ENCODE measurements at regions not wholly inside any gene's neighbourhood (a gene's known extent, or its start where the extent isn't known, plus 50 kb on each side); places are given as distances from the start of the nearest gene placed in this dataset.

DNA sequence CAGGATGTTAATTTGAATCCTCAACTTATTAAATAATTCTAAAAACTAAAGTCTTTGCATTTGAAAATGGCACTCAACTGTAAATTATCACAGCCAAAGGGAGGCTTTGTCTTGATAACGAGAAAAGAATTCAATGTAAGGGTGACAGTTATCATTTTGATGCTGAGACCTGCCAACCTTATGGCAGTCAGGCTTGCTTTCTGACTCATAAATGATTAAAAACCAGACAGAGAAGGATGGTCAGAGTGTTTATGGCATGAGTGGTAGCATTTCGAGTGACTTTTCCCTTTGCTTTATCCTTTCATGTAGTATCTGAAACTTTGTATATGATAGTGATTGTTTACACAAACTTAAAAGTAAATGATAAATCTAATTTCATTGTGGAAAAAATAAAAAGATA is 53.9 kb upstream of the EPC2 start:
- H3K4me2 ChIP-seq: no peak overlapping the region
- DNase-seq: no peak
- no peak overlapping the region for H3K27ac ChIP-seq
- H3K4me3 ChIP-seq: no peak overlapping the region
- intact Hi-C loops (cut with micrococcal nuclease; ENCODE audit: unreplicated experiment): no loop called here
- no peak overlapping the region for H2AFZ ChIP-seq
- no peaks in the 10 kb centered on the region for H3K27me3 ChIP-seq (ENCODE audit: insufficient read depth, low read depth)
- CTCF ChIA-PET: interaction anchor here (0.6 kb wide), 2 partner anchors 12 to 55 kb away, joined by 4 to 6 read pairs; no protein-coding TSS in a partner anchor
- BruUV-seq (replicated peaks): no TSS peak
- no peaks in the 10 kb centered on the region for H3K4me1 ChIP-seq (replicated peaks; ENCODE audit: insufficient read depth)
- H3K79me2 ChIP-seq (ENCODE audit: low read depth): no peaks in the 10 kb centered on the region
- TF ChIP-seq EZH2 (IDR thresholded peaks at IDR 0.05; ENCODE audit: low read depth): no peak
- TF ChIP-seq, protein P1, sequence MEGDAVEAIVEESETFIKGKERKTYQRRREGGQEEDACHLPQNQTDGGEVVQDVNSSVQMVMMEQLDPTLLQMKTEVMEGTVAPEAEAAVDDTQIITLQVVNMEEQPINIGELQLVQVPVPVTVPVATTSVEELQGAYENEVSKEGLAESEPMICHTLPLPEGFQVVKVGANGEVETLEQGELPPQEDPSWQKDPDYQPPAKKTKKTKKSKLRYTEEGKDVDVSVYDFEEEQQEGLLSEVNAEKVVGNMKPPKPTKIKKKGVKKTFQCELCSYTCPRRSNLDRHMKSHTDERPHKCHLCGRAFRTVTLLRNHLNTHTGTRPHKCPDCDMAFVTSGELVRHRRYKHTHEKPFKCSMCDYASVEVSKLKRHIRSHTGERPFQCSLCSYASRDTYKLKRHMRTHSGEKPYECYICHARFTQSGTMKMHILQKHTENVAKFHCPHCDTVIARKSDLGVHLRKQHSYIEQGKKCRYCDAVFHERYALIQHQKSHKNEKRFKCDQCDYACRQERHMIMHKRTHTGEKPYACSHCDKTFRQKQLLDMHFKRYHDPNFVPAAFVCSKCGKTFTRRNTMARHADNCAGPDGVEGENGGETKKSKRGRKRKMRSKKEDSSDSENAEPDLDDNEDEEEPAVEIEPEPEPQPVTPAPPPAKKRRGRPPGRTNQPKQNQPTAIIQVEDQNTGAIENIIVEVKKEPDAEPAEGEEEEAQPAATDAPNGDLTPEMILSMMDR (conservative IDR thresholded peaks at IDR 0.05): no peak
- POLR2A ChIA-PET (ENCODE audit: unreplicated experiment): no interaction called here
- no peaks in the 10 kb centered on the region for H3K9me2 ChIP-seq (ENCODE audit: insufficient read depth)
- H3K9me3 ChIP-seq (ENCODE audit: insufficient read depth, low read depth): no peaks in the 10 kb centered on the region
- no peaks in the 10 kb centered on the region for H4K20me1 ChIP-seq (ENCODE audit: insufficient read depth)
- no peaks in the 10 kb centered on the region for H3K36me3 ChIP-seq (ENCODE audit: low read depth)
- no peaks in the 10 kb centered on the region for H3F3A ChIP-seq (ENCODE audit: insufficient read depth, low read depth)

DNA sequence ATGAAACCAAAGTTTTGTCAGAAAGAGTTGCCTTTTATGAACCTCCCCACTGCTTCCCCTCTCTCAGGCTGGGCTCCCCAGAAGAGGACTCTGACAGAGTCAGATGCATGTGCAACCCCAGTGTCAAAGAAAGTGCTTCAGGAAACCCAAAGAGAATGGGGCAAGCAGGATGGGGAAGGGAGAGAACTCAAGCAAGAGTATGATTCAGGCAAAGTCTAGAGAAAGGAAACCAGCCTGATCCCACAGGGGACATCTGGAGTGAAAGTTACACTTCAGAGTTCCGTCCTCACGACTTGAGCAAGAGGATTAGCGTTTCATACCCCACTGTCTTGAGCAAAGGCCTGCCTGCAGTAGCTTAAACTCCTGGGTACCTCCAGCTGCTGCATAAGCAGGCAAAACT is 51.8 kb upstream of the EPC2 start:
- no peaks in the 10 kb centered on the region for H3K9me2 ChIP-seq (ENCODE audit: insufficient read depth)
- H4K20me1 ChIP-seq (ENCODE audit: insufficient read depth): no peaks in the 10 kb centered on the region
- no peak overlapping the region for H3K27ac ChIP-seq
- no peak overlapping the region for H3K4me2 ChIP-seq
- H3K9me3 ChIP-seq (ENCODE audit: insufficient read depth, low read depth): no peaks in the 10 kb centered on the region
- intact Hi-C loops (cut with micrococcal nuclease; ENCODE audit: unreplicated experiment): no loop called here
- H3K79me2 ChIP-seq (ENCODE audit: low read depth): no peaks in the 10 kb centered on the region
- H3K4me3 ChIP-seq: no peak overlapping the region
- no peaks in the 10 kb centered on the region for H3K27me3 ChIP-seq (ENCODE audit: insufficient read depth, low read depth)
- BruUV-seq (replicated peaks): no TSS peak
- POLR2A ChIA-PET (ENCODE audit: unreplicated experiment): no interaction called here
- no peak for TF ChIP-seq EZH2 (IDR thresholded peaks at IDR 0.05; ENCODE audit: low read depth)
- no peaks in the 10 kb centered on the region for H3K36me3 ChIP-seq (ENCODE audit: low read depth)
- CTCF ChIA-PET: no interaction called here
- H2AFZ ChIP-seq: no peak overlapping the region
- no peak for DNase-seq
- no peaks in the 10 kb centered on the region for H3F3A ChIP-seq (ENCODE audit: insufficient read depth, low read depth)
- H3K4me1 ChIP-seq (replicated peaks; ENCODE audit: insufficient read depth): no peaks in the 10 kb centered on the region

DNA sequence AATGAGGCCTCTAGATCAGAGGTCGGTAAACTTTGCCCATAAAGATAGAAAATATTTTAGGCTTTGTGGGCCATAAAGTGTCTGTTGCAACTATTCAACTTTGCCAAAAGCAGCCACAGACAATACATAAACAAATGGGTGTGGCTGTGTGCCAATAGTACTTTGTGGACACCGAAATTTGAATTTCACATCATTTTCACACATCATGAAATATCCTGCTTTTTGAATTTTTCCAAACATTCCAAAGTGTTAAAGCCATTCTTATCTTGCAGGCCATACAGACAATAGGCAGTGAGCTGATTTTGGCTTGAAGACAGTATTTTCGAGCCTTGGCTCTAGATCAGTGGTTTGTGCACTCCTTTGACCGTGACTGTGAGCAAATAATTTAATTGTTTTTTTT is 51.1 kb upstream of the EPC2 start:
- no peaks in the 10 kb centered on the region for H3K79me2 ChIP-seq (ENCODE audit: low read depth)
- no peak overlapping the region for H3K4me2 ChIP-seq
- H3K36me3 ChIP-seq (ENCODE audit: low read depth): no peaks in the 10 kb centered on the region
- H3K4me1 ChIP-seq (replicated peaks; ENCODE audit: insufficient read depth): no peaks in the 10 kb centered on the region
- H3K27me3 ChIP-seq (ENCODE audit: insufficient read depth, low read depth): no peaks in the 10 kb centered on the region
- H3K9me2 ChIP-seq (ENCODE audit: insufficient read depth): no peaks in the 10 kb centered on the region
- no peak overlapping the region for H3K4me3 ChIP-seq
- H3K9me3 ChIP-seq (ENCODE audit: insufficient read depth, low read depth): no peaks in the 10 kb centered on the region
- H2AFZ ChIP-seq: no peak overlapping the region
- H3K27ac ChIP-seq: no peak overlapping the region
- intact Hi-C loops (cut with micrococcal nuclease; ENCODE audit: unreplicated experiment): no loop called here
- H4K20me1 ChIP-seq (ENCODE audit: insufficient read depth): no peaks in the 10 kb centered on the region
- ChIA-PET POLR2A (ENCODE audit: unreplicated experiment) (no interaction called here), CTCF (no interaction called here)
- DNase-seq: no peak
- H3F3A ChIP-seq (ENCODE audit: insufficient read depth, low read depth): no peaks in the 10 kb centered on the region
- TF ChIP-seq, protein P1 (conservative IDR thresholded peaks at IDR 0.05): no peak
- TF ChIP-seq EZH2 (IDR thresholded peaks at IDR 0.05; ENCODE audit: low read depth): no peak
- no TSS peak for BruUV-seq (replicated peaks)

DNA sequence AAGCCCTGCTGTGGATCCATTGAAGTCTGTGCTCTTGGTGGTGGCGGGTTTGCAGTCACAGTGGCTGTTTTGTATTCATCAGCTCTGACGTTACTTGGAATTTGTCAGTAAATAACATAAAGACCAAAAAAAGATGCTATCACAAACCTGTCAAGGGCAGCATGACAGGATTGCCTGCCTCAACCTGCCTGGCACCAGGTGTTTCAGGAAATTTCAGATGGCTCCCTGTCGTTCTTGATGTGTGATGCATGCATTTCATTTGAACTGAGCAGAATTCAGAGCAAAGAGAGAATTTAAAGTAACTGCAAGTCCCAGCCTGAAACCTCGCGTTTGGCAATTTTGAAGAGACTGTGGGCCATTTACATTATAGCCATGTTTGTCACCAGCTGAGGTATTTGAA is 50.3 kb upstream of the EPC2 start:
- Histone ChIP-seq H3K27me3 (ENCODE audit: insufficient read depth, low read depth) (no peaks in the 10 kb centered on the region), H3K9me2 (ENCODE audit: insufficient read depth) (no peaks in the 10 kb centered on the region), H3K4me1 (replicated peaks; ENCODE audit: insufficient read depth) (no peaks in the 10 kb centered on the region), H4K20me1 (ENCODE audit: insufficient read depth) (no peaks in the 10 kb centered on the region), H2AFZ (no peak overlapping the region), H3K79me2 (ENCODE audit: low read depth) (no peaks in the 10 kb centered on the region), H3K27ac (no peak overlapping the region), H3K4me2 (no peak overlapping the region), H3K36me3 (ENCODE audit: low read depth) (no peaks in the 10 kb centered on the region), H3K9me3 (ENCODE audit: insufficient read depth, low read depth) (no peaks in the 10 kb centered on the region), H3K4me3 (no peak overlapping the region), H3F3A (ENCODE audit: insufficient read depth, low read depth) (no peaks in the 10 kb centered on the region)
- TF ChIP-seq, protein P1 (conservative IDR thresholded peaks at IDR 0.05): no peak
- TF ChIP-seq EZH2 (IDR thresholded peaks at IDR 0.05; ENCODE audit: low read depth): no peak
- no TSS peak for BruUV-seq (replicated peaks)
- ChIA-PET POLR2A (ENCODE audit: unreplicated experiment) (no interaction called here), CTCF (interaction anchor here (1.0 kb wide), 1 partner anchor 10 kb away, joined by 8 read pairs; no protein-coding TSS in a partner anchor)
- intact Hi-C loops (cut with micrococcal nuclease; ENCODE audit: unreplicated experiment): no loop called here
- peak in 1 of 2 experiments; percentile 20 for DNase-seq
